ENCODE measurements at regions not wholly inside any gene's neighbourhood (a gene's known extent, or its start where the extent isn't known, plus 50 kb on each side); places are given as distances from the start of the nearest gene placed in this dataset.

GRCh38 chr9:24044576-24044975 lies 218.5 kb upstream of the ELAVL2 start:
- TF ChIP-seq EZH2phosphoT487 (IDR thresholded peaks at IDR 0.05) (no peak), CTCF (IDR thresholded peaks at IDR 0.05) (no peak)

Data from neural progenitor cell (in vitro differentiated cells).